ENCODE measurements at regions not wholly inside any gene's neighbourhood (a gene's known extent, or its start where the extent isn't known, plus 50 kb on each side); places are given as distances from the start of the nearest gene placed in this dataset.
"Not testable (repeated sequence)": the region's sequence is repeated elsewhere in the genome, so short reads cannot be mapped to it uniquely, and the experiment has no call there.

- no peak for DNase-seq (ENCODE audit: low spot score)
Measured at GRCh38 chr16:86346034-86346433, 164.3 kb upstream of the FOXF1 start.

DNA sequence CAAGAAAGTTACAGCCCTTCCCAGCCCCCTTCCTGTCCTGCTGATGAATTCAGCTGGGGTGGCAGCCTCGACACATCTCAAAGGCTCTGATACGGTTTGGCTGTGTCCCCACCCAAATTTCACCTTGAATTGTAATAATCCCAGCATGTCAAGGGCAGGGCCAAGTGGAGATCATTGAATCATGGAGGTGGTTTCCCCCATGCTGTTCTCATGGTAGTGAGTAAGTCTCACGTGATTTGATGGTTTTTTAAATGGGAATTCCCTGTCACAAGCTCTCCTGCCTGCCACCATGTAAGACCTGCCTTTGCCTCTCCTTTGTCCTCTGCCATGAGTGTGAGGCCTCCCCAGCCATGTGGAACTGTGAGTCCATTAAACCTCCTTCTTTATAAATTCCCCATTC lies 163.2 kb upstream of the FOXF1 start:
- no peak for DNase-seq (ENCODE audit: low spot score)

DNA sequence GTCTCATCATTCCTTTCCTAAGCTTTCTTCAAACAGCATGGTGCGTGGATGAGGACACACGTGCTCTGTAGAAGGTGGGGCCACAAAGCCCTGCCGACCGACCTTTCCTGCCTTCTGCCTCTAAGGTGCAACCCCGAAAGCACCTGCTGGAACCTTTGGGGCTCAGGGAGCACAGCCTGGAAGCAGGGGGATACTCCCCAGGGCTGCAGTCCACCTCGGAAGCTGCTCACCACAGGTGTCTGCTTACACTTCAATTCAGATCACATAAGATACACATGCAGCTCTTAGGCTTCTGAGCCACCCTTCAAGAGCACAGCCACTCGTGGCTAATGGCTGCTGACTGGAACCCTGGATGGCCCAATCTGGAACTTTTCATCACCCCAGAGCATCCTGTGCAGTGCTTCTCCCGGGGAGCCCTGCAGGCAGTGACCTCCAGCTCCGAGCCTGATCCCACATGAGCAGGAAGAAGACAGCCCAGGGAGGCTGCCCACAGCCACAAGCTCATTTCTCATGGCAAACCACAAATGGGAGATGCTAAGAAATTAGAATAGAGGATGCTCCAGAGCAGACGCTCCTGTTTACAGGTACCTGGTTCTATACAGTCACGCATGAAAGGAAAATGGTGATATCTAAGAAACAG lies 162.3 kb upstream of the FOXF1 start:
- no peak for DNase-seq (ENCODE audit: low spot score)

- DNase-seq (ENCODE audit: low spot score), result no peak
Measured at GRCh38 chr16:86349338-86349900, 160.9 kb upstream of the FOXF1 start.

- DNase-seq (ENCODE audit: low spot score), result no peak
Measured at GRCh38 chr16:86350289-86350688, 160.0 kb upstream of the FOXF1 start.

GRCh38 chr16:86351041-86351784 lies 159.1 kb upstream of the FOXF1 start:
- no peak for DNase-seq (ENCODE audit: low spot score)

- not testable (repeated sequence) for DNase-seq (ENCODE audit: low spot score)
Measured at GRCh38 chr16:86351785-86352139, 158.6 kb upstream of the FOXF1 start.

- DNase-seq (ENCODE audit: low spot score), result peak; percentile 40
Measured at GRCh38 chr16:86353148-86353547, 157.2 kb upstream of the FOXF1 start.

DNA sequence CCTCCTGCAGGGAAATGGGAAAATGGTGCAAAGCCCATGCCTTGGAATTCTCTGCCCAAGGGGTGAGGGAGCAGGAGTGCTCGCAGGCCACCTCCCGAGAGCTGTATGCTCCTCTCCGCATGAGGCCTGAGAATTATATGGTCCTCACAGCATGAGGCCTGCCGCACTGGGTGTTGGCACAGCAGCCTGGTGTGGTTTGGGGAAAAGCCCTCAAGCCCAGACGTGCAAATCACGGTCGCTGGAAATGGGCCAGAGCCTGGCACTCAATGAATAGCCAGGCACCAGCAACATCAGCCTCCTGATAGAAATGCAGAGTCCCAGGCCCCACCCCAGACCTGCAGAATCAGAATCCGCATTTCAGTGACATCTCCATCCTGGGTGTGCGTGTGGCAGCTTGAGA lies 156.4 kb upstream of the FOXF1 start:
- no peak for DNase-seq (ENCODE audit: low spot score)

DNA sequence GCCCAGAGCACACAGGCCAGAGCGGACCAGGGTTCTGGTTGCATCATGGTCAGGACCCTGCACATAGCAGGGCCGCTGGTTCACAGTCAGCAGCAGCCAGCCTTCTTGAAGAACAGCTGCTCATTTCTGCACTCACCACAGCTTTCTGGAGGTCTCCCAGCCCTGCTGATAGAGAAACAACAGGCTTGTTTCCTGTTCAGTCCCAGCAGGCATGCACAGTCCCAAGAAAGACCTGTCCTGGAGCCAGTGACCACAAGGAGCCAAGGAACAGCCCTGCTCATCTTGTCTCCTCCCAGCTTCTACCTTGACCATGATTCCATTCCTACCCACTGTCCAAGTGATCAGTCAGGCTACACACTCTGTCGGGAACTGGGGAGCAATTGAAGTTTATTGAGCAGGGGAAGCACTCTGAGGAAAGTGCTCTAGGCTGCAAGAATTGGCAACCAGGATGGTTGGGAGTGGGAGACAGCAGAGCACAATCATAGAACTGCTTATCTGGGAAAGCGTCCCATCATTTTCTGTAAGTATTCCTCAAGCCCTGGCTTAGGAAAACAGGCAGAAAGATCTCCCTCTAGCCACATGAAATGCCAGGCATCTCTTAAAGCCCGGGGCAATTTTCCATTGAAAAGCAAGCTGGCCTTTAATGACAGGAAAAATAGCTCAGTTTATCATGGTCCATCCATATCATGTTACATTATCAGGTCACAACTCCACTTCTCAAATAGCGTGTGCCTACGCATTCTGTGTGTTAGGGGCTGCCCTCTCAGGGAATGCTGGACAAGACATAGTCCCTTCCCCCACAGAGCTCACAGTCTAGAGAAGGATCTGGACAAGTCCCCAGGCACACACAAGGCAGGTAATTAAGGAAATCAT lies 155.4 kb upstream of the FOXF1 start:
- peak; percentile 43 for DNase-seq (ENCODE audit: low spot score)

- peak; percentile 83 for DNase-seq (ENCODE audit: low spot score)
Measured at GRCh38 chr16:86355531-86355930, 154.8 kb upstream of the FOXF1 start.

DNA sequence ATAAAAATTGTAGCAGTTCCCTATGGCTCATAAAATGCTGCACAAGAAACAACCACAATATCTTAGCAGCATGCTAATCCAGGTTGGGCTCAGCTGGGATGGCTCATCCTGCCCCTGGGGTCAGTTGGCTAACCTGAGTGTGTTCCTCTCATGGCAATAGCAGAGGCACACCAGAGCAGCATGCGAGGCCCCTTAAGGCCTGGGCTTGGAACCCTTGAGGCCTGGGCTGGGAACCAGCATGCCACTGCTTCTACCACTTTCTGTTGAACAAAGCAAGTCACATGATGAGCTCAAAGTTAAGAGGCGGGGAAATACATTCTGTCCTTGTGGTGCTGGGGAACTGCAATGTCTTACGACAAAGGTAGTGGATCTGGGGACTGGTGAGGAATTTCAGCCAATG lies 154.4 kb upstream of the FOXF1 start:
- DNase-seq (ENCODE audit: low spot score), result peak; percentile 16

DNA sequence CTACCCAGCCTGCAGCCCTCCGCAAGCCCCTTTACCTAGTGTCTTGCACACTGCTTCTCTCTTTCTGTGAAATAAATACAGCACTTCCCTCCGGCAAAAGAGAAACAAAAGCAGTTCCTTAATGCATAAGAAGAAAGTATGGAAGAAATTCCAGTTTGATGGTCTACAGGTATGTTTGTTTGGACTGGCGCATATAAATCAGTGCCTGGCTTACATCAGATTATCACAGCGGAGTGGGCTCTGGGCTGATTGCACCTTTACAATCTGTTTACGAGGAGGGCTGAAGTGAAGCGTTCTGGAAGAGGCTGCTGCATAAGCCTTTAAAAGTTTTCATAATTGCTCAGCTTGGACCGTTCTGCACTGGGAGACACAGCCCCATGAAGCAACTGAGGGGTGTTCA lies 153.5 kb upstream of the FOXF1 start:
- DNase-seq (ENCODE audit: low spot score), result no peak

- DNase-seq (ENCODE audit: low spot score), result no peak
Measured at GRCh38 chr16:86357303-86357702, 153.0 kb upstream of the FOXF1 start.

- DNase-seq (ENCODE audit: low spot score), result no peak
Measured at GRCh38 chr16:86357950-86358349, 152.4 kb upstream of the FOXF1 start.

GRCh38 chr16:86359571-86359970 lies 150.8 kb upstream of the FOXF1 start:
- DNase-seq (ENCODE audit: low spot score), result no peak

DNA sequence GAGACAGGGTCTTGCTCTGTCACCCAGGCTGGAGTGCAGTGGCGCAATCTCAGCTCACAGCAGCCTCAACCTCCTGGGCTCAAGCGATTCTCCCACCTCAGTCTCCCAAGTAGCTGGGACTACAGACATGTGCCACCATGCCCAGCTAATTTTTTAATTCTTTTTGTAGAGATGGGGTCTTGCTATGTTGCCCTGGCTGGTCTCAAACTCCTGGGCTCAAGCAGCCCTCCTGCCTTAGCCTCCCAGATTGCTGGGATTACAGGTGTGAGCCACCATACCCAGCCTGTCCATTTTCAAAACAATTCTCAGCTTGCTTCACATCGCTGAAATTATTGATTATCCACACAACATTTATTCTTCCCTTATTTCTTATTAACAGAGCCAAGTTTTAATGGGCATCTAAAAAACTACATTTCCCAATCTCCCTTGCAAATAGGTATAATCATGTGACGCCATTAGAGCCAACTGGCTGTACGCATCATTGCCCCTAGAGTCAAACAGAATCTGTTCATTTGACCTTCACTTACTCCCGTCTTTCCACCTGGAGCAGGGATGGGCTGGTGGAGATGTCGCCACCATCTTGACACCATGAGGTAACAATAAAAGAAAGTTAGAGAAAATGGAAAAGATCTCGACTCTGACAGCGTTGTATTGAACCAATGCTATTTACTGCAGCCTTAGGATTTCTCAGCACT lies 148.0 kb upstream of the FOXF1 start:
- no peak for DNase-seq (ENCODE audit: low spot score)

- peak; percentile 87 for DNase-seq (ENCODE audit: low spot score)
Measured at GRCh38 chr16:86363057-86363490, 147.3 kb upstream of the FOXF1 start.

DNA sequence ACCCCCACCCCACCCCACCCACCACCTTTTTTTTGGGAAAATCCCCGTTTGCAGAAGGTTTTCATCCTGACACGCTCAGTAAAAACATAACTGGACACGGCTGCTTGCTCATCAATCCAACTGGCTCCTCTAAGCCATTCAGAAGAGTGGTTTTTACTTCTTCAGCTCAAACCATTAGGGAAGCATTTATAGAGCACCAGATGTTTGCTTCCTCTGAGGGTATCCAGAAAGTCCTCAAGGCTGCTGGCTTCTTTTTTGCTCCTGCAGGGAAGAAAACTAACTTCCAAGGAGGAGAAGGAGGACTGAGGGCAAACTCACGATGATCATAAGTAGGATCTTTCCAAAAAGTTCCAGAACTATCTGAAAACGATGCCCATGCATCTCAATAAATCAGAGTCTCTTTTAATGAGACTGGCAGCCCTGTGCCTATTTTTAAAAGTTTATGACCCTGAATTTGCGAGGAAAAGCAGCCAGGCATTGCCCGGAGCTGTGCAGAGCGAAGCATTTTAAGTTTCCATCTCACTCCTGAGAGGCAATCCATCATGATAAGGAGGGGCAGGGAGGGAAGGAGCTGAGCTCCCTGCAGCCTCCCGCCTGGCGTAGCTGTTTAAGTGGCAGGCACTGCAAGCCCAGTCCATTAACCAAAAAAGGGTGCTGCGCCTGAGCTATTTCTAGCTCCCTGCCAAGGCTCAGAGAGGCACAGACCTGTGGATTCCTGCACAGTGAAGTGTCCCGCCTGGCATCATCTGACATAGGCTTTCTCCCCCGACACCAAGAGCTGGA lies 146.3 kb upstream of the FOXF1 start:
- DNase-seq (ENCODE audit: low spot score), result peak; percentile 35

DNA sequence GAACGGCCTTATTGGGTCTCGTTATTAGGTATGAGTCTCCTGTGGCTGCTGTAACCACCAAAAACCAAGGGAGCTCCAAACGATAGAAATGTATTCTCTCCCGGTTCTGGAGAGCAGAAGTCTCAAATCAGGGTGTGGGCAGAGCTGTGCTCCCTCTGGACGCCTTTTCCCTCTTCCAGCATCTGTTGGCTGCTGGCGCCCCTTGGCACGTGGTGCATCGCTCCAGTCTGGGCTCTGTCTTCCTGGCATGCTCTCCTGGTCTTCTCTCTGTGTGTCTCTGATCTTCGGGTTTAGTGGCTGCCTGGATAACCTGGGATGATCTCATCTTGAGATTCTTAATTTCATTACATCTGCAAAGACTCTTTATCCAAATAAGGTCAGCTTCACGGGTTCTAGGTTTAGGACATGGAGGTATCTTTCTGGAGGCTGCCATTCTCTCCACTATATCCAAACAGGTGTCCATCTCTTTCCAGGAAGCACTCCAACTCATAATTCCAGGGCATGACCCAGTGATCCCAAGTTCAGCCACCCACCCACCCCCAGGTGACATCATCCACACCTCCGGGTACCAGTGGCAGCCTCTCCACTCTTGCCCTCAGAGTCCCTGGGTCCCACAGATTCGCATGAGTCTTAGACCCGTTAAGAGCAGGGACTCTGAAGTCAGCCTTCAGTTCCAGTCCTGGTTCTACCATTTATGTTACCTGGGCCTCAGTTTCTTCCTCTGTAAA lies 145.5 kb upstream of the FOXF1 start:
- DNase-seq (ENCODE audit: low spot score), result no peak

Measured in GM03348 (cell line).